HAP-1 (cell line): ENCODE measurements at regions not wholly inside any gene's neighbourhood (a gene's known extent, or its start where the extent isn't known, plus 50 kb on each side); places are given as distances from the start of the nearest gene placed in this dataset.

Source experiments
- DNase-seq, 2 experiments: peaks; one replicate each; pipeline ENCODE4 v3.0.0-alpha.2; 2016 to 2020; ENCODE audit warnings: low spot score in 2 of 2
- H3K27me3 ChIP-seq: fragments of 250-450 bp; sonication (Bioruptor Pico); 2 replicates; pipeline ENCODE4 v1.5.1; 2020; ENCODE audit warnings: low read depth, mild to moderate bottlenecking, moderate library complexity
- H3K36me3 ChIP-seq: fragments of 250-450 bp; sonication (Bioruptor Pico); replicated peaks from 2 replicates; pipeline ENCODE4 v1.5.1; 2020; ENCODE audit warnings: mild to moderate bottlenecking
- H3K4me1 ChIP-seq: fragments of 250-450 bp; sonication (Bioruptor Pico); 2 replicates; pipeline ENCODE4 v1.5.1; 2020; ENCODE audit warnings: mild to moderate bottlenecking
- H3K4me3 ChIP-seq: fragments of 250-450 bp; sonication (Bioruptor Pico); 2 replicates; pipeline ENCODE4 v1.5.1; 2020; ENCODE audit warnings: mild to moderate bottlenecking, moderate library complexity
- H3K9me3 ChIP-seq: fragments of 250-450 bp; sonication (Bioruptor Pico); 2 replicates; pipeline ENCODE4 v1.5.1; 2020; ENCODE audit warnings: mild to moderate bottlenecking, moderate library complexity
- in situ Hi-C: fragments of 300-500 bp; cut with MboI; formaldehyde crosslinking; loops from 3 replicates; pipeline ENCODE4 v1.14.3; 2020; ENCODE audit warnings: low sequenced_read_pairs, inconsistent platforms, mixed read lengths

- H3K36me3 ChIP-seq, result no peaks in the 10 kb centered on the region
- in situ Hi-C loops, result no loop called here
- no peak for DNase-seq
- H3K27me3 ChIP-seq, result no peaks in the 10 kb centered on the region
- no peaks in the 10 kb centered on the region for H3K9me3 ChIP-seq
- H3K4me3 ChIP-seq, result no peak overlapping the region
- no peaks in the 10 kb centered on the region for H3K4me1 ChIP-seq
These were observed 50.9 kb upstream of the GJA5 start for GRCh38 chr1:147811273-147811672.

GRCh38 chr1:147811751-147812150, 51.3 kb upstream of the GJA5 start:
- DNase-seq, result no peak
- in situ Hi-C loops, result no loop called here
- H3K27me3 ChIP-seq, result no peaks in the 10 kb centered on the region
- H3K4me1 ChIP-seq, result no peaks in the 10 kb centered on the region
- no peaks in the 10 kb centered on the region for H3K36me3 ChIP-seq
- H3K4me3 ChIP-seq, result no peak overlapping the region
- H3K9me3 ChIP-seq, result no peaks in the 10 kb centered on the region

- in situ Hi-C loops, result no loop called here
- H3K36me3 ChIP-seq, result no peaks in the 10 kb centered on the region
- H3K4me1 ChIP-seq, result no peaks in the 10 kb centered on the region
- no peak for DNase-seq
- H3K4me3 ChIP-seq, result no peak overlapping the region
- H3K27me3 ChIP-seq, result no peaks in the 10 kb centered on the region
- H3K9me3 ChIP-seq, result no peaks in the 10 kb centered on the region
These were observed 52.4 kb upstream of the GJA5 start for GRCh38 chr1:147812799-147813198.

- no peaks in the 10 kb centered on the region for H3K36me3 ChIP-seq
- no peaks in the 10 kb centered on the region for H3K4me1 ChIP-seq
- in situ Hi-C loops, result no loop called here
- H3K9me3 ChIP-seq, result no peaks in the 10 kb centered on the region
- no peak overlapping the region for H3K4me3 ChIP-seq
- peaks cover 5% of the 10 kb centered on the region; the same call in 1 of the 2 replicates for H3K27me3 ChIP-seq
- no peak for DNase-seq
These were observed 55.1 kb upstream of the GJA5 start for GRCh38 chr1:147815503-147815902.

GRCh38 chr1:147820761-147821297, 60.4 kb upstream of the GJA5 start:
- Histone ChIP-seq H3K27me3 (peaks cover 5% of the 10 kb centered on the region; the same call in 1 of the 2 replicates), H3K4me3 (no peak overlapping the region), H3K9me3 (no peaks in the 10 kb centered on the region), H3K36me3 (no peaks in the 10 kb centered on the region), H3K4me1 (no peaks in the 10 kb centered on the region)
- in situ Hi-C loops, result no loop called here
- no peak for DNase-seq

- Histone ChIP-seq H3K4me1 (no peaks in the 10 kb centered on the region), H3K27me3 (peaks cover 5% of the 10 kb centered on the region; the same call in 1 of the 2 replicates), H3K9me3 (no peaks in the 10 kb centered on the region), H3K4me3 (no peak overlapping the region), H3K36me3 (no peaks in the 10 kb centered on the region)
- DNase-seq, result no peak
- in situ Hi-C loops, result no loop called here
These were observed 61.5 kb upstream of the GJA5 start for GRCh38 chr1:147821883-147822282.

- in situ Hi-C loops, result no loop called here
- no peak for DNase-seq
- peaks cover 5% of the 10 kb centered on the region; the same call in 1 of the 2 replicates for H3K27me3 ChIP-seq
These were observed 61.9 kb upstream of the GJA5 start for GRCh38 chr1:147822292-147822691.

GRCh38 chr1:147824001-147824400, 63.6 kb upstream of the GJA5 start:
- in situ Hi-C loops, result no loop called here
- Histone ChIP-seq H3K4me3 (no peak overlapping the region), H3K4me1 (no peaks in the 10 kb centered on the region), H3K27me3 (peaks cover 5% of the 10 kb centered on the region; the same call in 1 of the 2 replicates), H3K36me3 (no peaks in the 10 kb centered on the region), H3K9me3 (no peaks in the 10 kb centered on the region)
- no peak for DNase-seq

More at GRCh38 chr1:147822292-147822691, 61.9 kb upstream of the GJA5 start:
- Histone ChIP-seq H3K4me1 (no peaks in the 10 kb centered on the region), H3K36me3 (no peaks in the 10 kb centered on the region), H3K9me3 (no peaks in the 10 kb centered on the region), H3K4me3 (no peak overlapping the region)

- peaks cover 2% of the 10 kb centered on the region; the same call in 1 of the 2 replicates for H3K27me3 ChIP-seq
- H3K4me3 ChIP-seq, result no peak overlapping the region
- H3K9me3 ChIP-seq, result no peaks in the 10 kb centered on the region
- DNase-seq, result no peak
- in situ Hi-C loops, result no loop called here
- no peaks in the 10 kb centered on the region for H3K4me1 ChIP-seq
- no peaks in the 10 kb centered on the region for H3K36me3 ChIP-seq
These were observed 64.4 kb upstream of the GJA5 start for GRCh38 chr1:147824798-147825197.

- no peaks in the 10 kb centered on the region for H3K36me3 ChIP-seq
- in situ Hi-C loops, result no loop called here
- no peaks in the 10 kb centered on the region for H3K4me1 ChIP-seq
- no peak for DNase-seq
- H3K9me3 ChIP-seq, result no peaks in the 10 kb centered on the region
- H3K4me3 ChIP-seq, result no peak overlapping the region
- no peaks in the 10 kb centered on the region for H3K27me3 ChIP-seq
These were observed 65.2 kb upstream of the GJA5 start for GRCh38 chr1:147825586-147825985.

GRCh38 chr1:147826259-147826658, 65.9 kb upstream of the GJA5 start:
- Histone ChIP-seq H3K27me3 (no peaks in the 10 kb centered on the region), H3K36me3 (no peaks in the 10 kb centered on the region), H3K4me1 (no peaks in the 10 kb centered on the region), H3K9me3 (no peaks in the 10 kb centered on the region), H3K4me3 (no peak overlapping the region)
- no peak for DNase-seq
- in situ Hi-C loops, result no loop called here

- Histone ChIP-seq H3K27me3 (no peaks in the 10 kb centered on the region), H3K4me3 (no peak overlapping the region), H3K9me3 (no peaks in the 10 kb centered on the region), H3K4me1 (peaks cover 3% of the 10 kb centered on the region; the same call in 1 of the 2 replicates), H3K36me3 (no peaks in the 10 kb centered on the region)
- no peak for DNase-seq
- in situ Hi-C loops, result no loop called here
These were observed 69.2 kb upstream of the GJA8 start for GRCh38 chr1:147833231-147833860.

GRCh38 chr1:147834181-147834580, 68.4 kb upstream of the GJA8 start:
- in situ Hi-C loops, result no loop called here
- no peaks in the 10 kb centered on the region for H3K9me3 ChIP-seq
- no peaks in the 10 kb centered on the region for H3K27me3 ChIP-seq
- no peak overlapping the region for H3K4me3 ChIP-seq
- H3K4me1 ChIP-seq, result peaks cover 3% of the 10 kb centered on the region; the same call in 1 of the 2 replicates
- DNase-seq, result no peak
- no peaks in the 10 kb centered on the region for H3K36me3 ChIP-seq

GRCh38 chr1:147834810-147835209, 67.8 kb upstream of the GJA8 start:
- Histone ChIP-seq H3K27me3 (no peaks in the 10 kb centered on the region), H3K36me3 (no peaks in the 10 kb centered on the region), H3K9me3 (no peaks in the 10 kb centered on the region), H3K4me1 (peaks cover 3% of the 10 kb centered on the region; the same call in 1 of the 2 replicates), H3K4me3 (no peak overlapping the region)
- in situ Hi-C loops, result no loop called here
- no peak for DNase-seq
